Lung (tissue), 11 donors: ENCODE measurements at regions not wholly inside any gene's neighbourhood (a gene's known extent, or its start where the extent isn't known, plus 50 kb on each side); places are given as distances from the start of the nearest gene placed in this dataset.

ENCODE experiments used
- ATAC-seq: fragments of 200-7000 bp; cut with Tn5 transposase; one replicate; pipeline ENCODE4 v1.9.1; 2020; ENCODE audit warnings: moderate number of reproducible peaks; ENCODE audit not compliant: insufficient read depth, low FRiP score
- DNase-seq, 3 donors: peaks; one replicate each; pipeline ENCODE4 v3.0.0-alpha.2; 2013 to 2017
- H3K27ac ChIP-seq, 2 donors: one replicate each; pipeline ENCODE4 v1.5.1; 2013; ENCODE audit warnings: mild to moderate bottlenecking in 2 of 2, moderate library complexity in 2 of 2, control low read depth in 1 of 2, inconsistent platforms in 1 of 2, low read depth in 1 of 2, low read length in 1 of 2
- H3K27me3 ChIP-seq, 3 donors: one replicate each; pipeline ENCODE4 v1.5.1; 2013; ENCODE audit warnings: low read length in 2 of 3; ENCODE audit not compliant: control insufficient read depth in 3 of 3, insufficient read depth in 3 of 3
- H3K36me3 ChIP-seq, 4 donors: one replicate each; pipeline ENCODE4 v1.5.1; 2013; ENCODE audit warnings: low read length in 4 of 4, mild to moderate bottlenecking in 1 of 4, moderate library complexity in 1 of 4; ENCODE audit not compliant: control insufficient read depth in 4 of 4, insufficient read depth in 4 of 4
- H3K4me1 ChIP-seq, 5 donors: one replicate each; pipeline ENCODE4 v1.5.1; 2013; ENCODE audit warnings: low read length in 5 of 5, mild to moderate bottlenecking in 2 of 5, moderate library complexity in 1 of 5; ENCODE audit not compliant: control insufficient read depth in 5 of 5, insufficient read depth in 5 of 5
- H3K4me3 ChIP-seq: one replicate; pipeline ENCODE4 v1.5.1; 2013; ENCODE audit warnings: mild to moderate bottlenecking, control low read depth, moderate library complexity
- H3K9ac ChIP-seq, 2 donors: one replicate each; pipeline ENCODE4 v1.5.1; 2013; ENCODE audit warnings: low read length in 2 of 2, control low read depth in 1 of 2; ENCODE audit not compliant: insufficient read depth in 1 of 2
- H3K9me3 ChIP-seq, 4 donors: one replicate each; pipeline ENCODE4 v1.5.1; 2013; ENCODE audit warnings: low read length in 3 of 4, mild to moderate bottlenecking in 1 of 4, moderate library complexity in 1 of 4; ENCODE audit not compliant: control insufficient read depth in 4 of 4, insufficient read depth in 3 of 4
- WGBS, 2 donors: extraction: QIAGEN DNeasy Blood & Tissue Kit; methylation state at CpG; one replicate each; pipeline ENCODE4 v1.1.7; 2013; 5-methylcytosine and 5-hydroxymethylcytosine counted together
- TF ChIP-seq, protein P1 (sequence below): IDR thresholded peaks from 2 replicates; pipeline ENCODE4 v1.5.1; 2012; ENCODE audit warnings: mild to moderate bottlenecking; ENCODE audit errors: control extremely low read depth, extremely low read depth
- donor health status: control.
- donor health status: control.
- donor health status: Bipolar disorder and iron deficiency.
- donor health status: healthy.
- donor health status: DM: yes; HTN: yes; CAD: no.

GRCh38 chr6:167550941-167551627 is 226.2 kb downstream of the TTLL2 start:
- Histone ChIP-seq H3K27ac (peak overlapping the region in 1 of 2 donors; percentile 32), H3K4me1 (peaks cover 6 to 26% (median 8%) of the 10 kb centered on the region in 5 donors), H3K9ac (no peak overlapping the region), H3K4me3 (no peak overlapping the region), H3K27me3 (no peaks in the 10 kb centered on the region), H3K36me3 (no peaks in the 10 kb centered on the region), H3K9me3 (peaks cover 0 to 5% (median 0%) of the 10 kb centered on the region in 4 donors)
- WGBS, 2 donors = 46 to 70% methylated on average over 29 of the region's 29 CpGs
- TF ChIP-seq, protein P1, sequence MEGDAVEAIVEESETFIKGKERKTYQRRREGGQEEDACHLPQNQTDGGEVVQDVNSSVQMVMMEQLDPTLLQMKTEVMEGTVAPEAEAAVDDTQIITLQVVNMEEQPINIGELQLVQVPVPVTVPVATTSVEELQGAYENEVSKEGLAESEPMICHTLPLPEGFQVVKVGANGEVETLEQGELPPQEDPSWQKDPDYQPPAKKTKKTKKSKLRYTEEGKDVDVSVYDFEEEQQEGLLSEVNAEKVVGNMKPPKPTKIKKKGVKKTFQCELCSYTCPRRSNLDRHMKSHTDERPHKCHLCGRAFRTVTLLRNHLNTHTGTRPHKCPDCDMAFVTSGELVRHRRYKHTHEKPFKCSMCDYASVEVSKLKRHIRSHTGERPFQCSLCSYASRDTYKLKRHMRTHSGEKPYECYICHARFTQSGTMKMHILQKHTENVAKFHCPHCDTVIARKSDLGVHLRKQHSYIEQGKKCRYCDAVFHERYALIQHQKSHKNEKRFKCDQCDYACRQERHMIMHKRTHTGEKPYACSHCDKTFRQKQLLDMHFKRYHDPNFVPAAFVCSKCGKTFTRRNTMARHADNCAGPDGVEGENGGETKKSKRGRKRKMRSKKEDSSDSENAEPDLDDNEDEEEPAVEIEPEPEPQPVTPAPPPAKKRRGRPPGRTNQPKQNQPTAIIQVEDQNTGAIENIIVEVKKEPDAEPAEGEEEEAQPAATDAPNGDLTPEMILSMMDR = no peak
- DNase-seq (peak; percentile 92 to 94 (median 94)), ATAC-seq (peak; percentile 44)

- Histone ChIP-seq H3K9me3 (peaks cover 0 to 4% (median 2%) of the 10 kb centered on the region in 4 donors), H3K4me3 (no peak overlapping the region), H3K9ac (no peak overlapping the region), H3K27ac (peak overlapping the region in 1 of 2 donors; percentile 13), H3K36me3 (no peaks in the 10 kb centered on the region), H3K27me3 (no peaks in the 10 kb centered on the region), H3K4me1 (peaks cover 6 to 26% (median 8%) of the 10 kb centered on the region in 5 donors)
- 88 to 89% methylated on average over 23 to 26 of the region's 26 CpGs for WGBS, 2 donors
- DNase-seq (peak in 1 of 3 donors; percentile 34), ATAC-seq (no peak)
- TF ChIP-seq, protein P1 = no peak
These were observed 226.9 kb downstream of the TTLL2 start for GRCh38 chr6:167551628-167552257.

DNA sequence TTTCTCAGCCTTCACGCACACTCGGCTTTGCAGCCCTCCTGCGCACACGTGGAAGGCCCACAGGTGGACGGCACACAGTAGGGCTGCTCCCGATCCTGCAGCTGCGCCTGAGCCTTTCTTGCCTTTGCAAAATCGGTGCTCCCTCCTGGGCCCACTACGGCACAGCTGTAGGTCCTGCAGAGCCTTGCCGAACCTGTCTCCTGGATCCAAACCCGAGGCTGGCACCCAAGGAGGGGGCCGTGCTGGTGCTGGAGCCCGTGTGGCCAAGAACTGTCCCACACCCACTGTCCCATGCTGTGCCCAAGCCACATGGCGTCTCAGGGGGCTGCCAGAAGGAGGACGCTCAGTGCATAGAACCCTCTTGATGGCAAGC is 227.4 kb downstream of the TTLL2 start:
- no peak overlapping the region for H3K4me3 ChIP-seq
- no peak for DNase-seq
- H3K4me1 ChIP-seq = peaks cover 6 to 26% (median 8%) of the 10 kb centered on the region in 5 donors
- WGBS, 2 donors = 96% methylated on average over 15 of the region's 15 CpGs
- H3K9ac ChIP-seq = no peak overlapping the region
- TF ChIP-seq, protein P1 = no peak
- H3K36me3 ChIP-seq = no peaks in the 10 kb centered on the region
- H3K27ac ChIP-seq = no peak overlapping the region
- no peaks in the 10 kb centered on the region for H3K27me3 ChIP-seq
- ATAC-seq = no peak
- H3K9me3 ChIP-seq = peaks cover 0 to 4% (median under 1%) of the 10 kb centered on the region in 4 donors
